ENCODE measurements at regions not wholly inside any gene's neighbourhood (a gene's known extent, or its start where the extent isn't known, plus 50 kb on each side); places are given as distances from the start of the nearest gene placed in this dataset.

- TF ChIP-seq, protein P1, sequence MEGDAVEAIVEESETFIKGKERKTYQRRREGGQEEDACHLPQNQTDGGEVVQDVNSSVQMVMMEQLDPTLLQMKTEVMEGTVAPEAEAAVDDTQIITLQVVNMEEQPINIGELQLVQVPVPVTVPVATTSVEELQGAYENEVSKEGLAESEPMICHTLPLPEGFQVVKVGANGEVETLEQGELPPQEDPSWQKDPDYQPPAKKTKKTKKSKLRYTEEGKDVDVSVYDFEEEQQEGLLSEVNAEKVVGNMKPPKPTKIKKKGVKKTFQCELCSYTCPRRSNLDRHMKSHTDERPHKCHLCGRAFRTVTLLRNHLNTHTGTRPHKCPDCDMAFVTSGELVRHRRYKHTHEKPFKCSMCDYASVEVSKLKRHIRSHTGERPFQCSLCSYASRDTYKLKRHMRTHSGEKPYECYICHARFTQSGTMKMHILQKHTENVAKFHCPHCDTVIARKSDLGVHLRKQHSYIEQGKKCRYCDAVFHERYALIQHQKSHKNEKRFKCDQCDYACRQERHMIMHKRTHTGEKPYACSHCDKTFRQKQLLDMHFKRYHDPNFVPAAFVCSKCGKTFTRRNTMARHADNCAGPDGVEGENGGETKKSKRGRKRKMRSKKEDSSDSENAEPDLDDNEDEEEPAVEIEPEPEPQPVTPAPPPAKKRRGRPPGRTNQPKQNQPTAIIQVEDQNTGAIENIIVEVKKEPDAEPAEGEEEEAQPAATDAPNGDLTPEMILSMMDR (IDR thresholded peaks at IDR 0.05; ENCODE audit: insufficient read depth, low read length, poor library complexity, severe bottlenecking): no peak
- TF ChIP-seq EZH2phosphoT487 (conservative IDR thresholded peaks at IDR 0.05; ENCODE audit: low read length): no peak
These were observed 1101.8 kb downstream of the SORCS3 start for GRCh38 chr10:105742923-105743322.
